Heart right ventricle (tissue), 16 donors: ENCODE measurements at regions not wholly inside any gene's neighbourhood (a gene's known extent, or its start where the extent isn't known, plus 50 kb on each side); places are given as distances from the start of the nearest gene placed in this dataset.
A peak's percentile ranks its signal among the peaks of the same experiment; 100 is the strongest.

Experiments used
- ATAC-seq, 8 donors: fragments of 200-7000 bp; cut with Tn5 transposase; one replicate each; pipeline ENCODE4 v1.9.1; 2020; ENCODE audit warnings: mild to moderate bottlenecking in 8 of 8, moderate library complexity in 8 of 8, moderate number of reproducible peaks in 1 of 8
- DNase-seq, 2 donors: peaks; one replicate each; pipeline ENCODE4 v3.0.0-alpha.2; 2020
- H3K27ac ChIP-seq, 10 donors: fragments of 200-600 bp; sonication (generic) in 2 of 10; one replicate each; pipeline versions ENCODE4 v1.5.0 to v1.8.0; 2020 to 2022; ENCODE audit warnings: mild to moderate bottlenecking in 3 of 10
- H3K27me3 ChIP-seq, 7 donors: fragments of 200-600 bp; one replicate each; pipeline ENCODE4 v1.8.0; 2021 to 2022; ENCODE audit warnings: mild to moderate bottlenecking in 2 of 7
- H3K36me3 ChIP-seq, 9 donors: fragments of 200-600 bp; sonication (generic) in 1 of 9; one replicate each; pipeline versions ENCODE4 v1.5.0 to v1.8.0; 2020 to 2022; ENCODE audit warnings: mild to moderate bottlenecking in 2 of 9
- H3K4me1 ChIP-seq, 9 donors: fragments of 200-600 bp; sonication (generic) in 1 of 9; one replicate each; pipeline versions ENCODE4 v1.5.0 to v1.8.0; 2020 to 2022; ENCODE audit warnings: mild to moderate bottlenecking in 4 of 9
- H3K4me3 ChIP-seq, 10 donors: fragments of 200-600 bp; sonication (generic) in 2 of 10; one replicate each; pipeline versions ENCODE4 v1.5.0 to v1.8.0; 2020 to 2022; ENCODE audit warnings: mild to moderate bottlenecking in 7 of 10, moderate library complexity in 2 of 10
- H3K9me3 ChIP-seq, 11 donors: fragments of 200-600 bp in 10 of 11; sonication (generic) in 2 of 11; one replicate each; pipeline versions ENCODE4 v1.5.0 to v1.8.0; 2013 to 2022; ENCODE audit warnings: mild to moderate bottlenecking in 2 of 11, control low read depth in 1 of 11, moderate library complexity in 1 of 11
- CTCF ChIP-seq, 9 donors: fragments of 200-600 bp; sonication (generic) in 2 of 9; IDR thresholded peaks; one replicate each; pipeline versions ENCODE4 v1.5.0 to v1.8.0; 2021 to 2022; ENCODE audit warnings: antibody characterized with exemption in 9 of 9, mild to moderate bottlenecking in 5 of 9, moderate library complexity in 1 of 9
- whole genome bisulfite sequencing, 2 donors: extraction: QIAGEN DNeasy Blood & Tissue Kit; methylation state at CpG; one replicate each; pipeline ENCODE4 v1.1.7; 2013; ENCODE audit warnings: inconsistent platforms in 1 of 2; 5-methylcytosine and 5-hydroxymethylcytosine counted together
- intact Hi-C, 10 donors: fragments of 100-400 bp; cut with DNase I; formaldehyde crosslinking; loops; one replicate each; pipeline versions ENCODE4 v1.11.1 to v1.14.2; 2022
- donor health status: Arrhythmogenic right ventricular cardiomyopathy.
- donor health status: ischemic (EF 13 %, LVEDD 7.1; RV severe dilation, severe dysfunction).
- donor health status: healthy with polysubstance abuse.
- donor health status: DM: no; HTN: yes; CAD: no.
- donor health status: DM: no; HTN: no; CAD: no.
- donor health status: ischemic (EF 25% LVEDD 6.9; RV normal size, moderate dysfunction).
- donor health status: ischemic (EF 25% LVEDD 5.7; RV mildly dilated, moderate dysfunction).
- donor health status: healthy.
- donor health status: DM: yes; HTN: yes; CAD: no.
- donor health status: Ischemic cardiomyopathy.
- donor health status: ischemic (EF 35%, LVEDD 5.7; RV mildly dilated, moderate dysfunction).
- donor health status: nonischemic (EF 11% LVEDD 7.7; RV severe dilation, severe dysfunction).
- donor health status: DM: yes; HTN: yes; CAD: no.
- donor health status: PGD.
- donor health status: ischemic (EF 29% LVEDD 5.4; RV normal size, mild dysfunction).
- donor health status: nonischemic (EF 23%, LVEDD 6.1; RV moderate dilation, normal function).

GRCh38 chr5:120080781-120081180 is 383.3 kb upstream of the PRR16 start:
- WGBS, 2 donors: 64 to 68% methylated on average over 3 of the region's 3 CpGs
- TF ChIP-seq CTCF (IDR thresholded peaks at IDR 0.05): no peak
- no peaks in the 10 kb centered on the region for H3K27me3 ChIP-seq
- H3K4me3 ChIP-seq: no peak overlapping the region
- no peaks in the 10 kb centered on the region for H3K9me3 ChIP-seq
- H3K27ac ChIP-seq: no peak overlapping the region
- no peak for DNase-seq
- H3K4me1 ChIP-seq: no peaks in the 10 kb centered on the region
- H3K36me3 ChIP-seq: no peaks in the 10 kb centered on the region
- no peak for ATAC-seq
- intact Hi-C loops: no loop called here

GRCh38 chr5:120082316-120083068 is 381.6 kb upstream of the PRR16 start:
- no peak overlapping the region for H3K4me3 ChIP-seq
- ATAC-seq: no peak
- H3K27ac ChIP-seq: no peak overlapping the region
- WGBS, 2 donors: 87 to 93% methylated on average over 3 of the region's 3 CpGs
- no peaks in the 10 kb centered on the region for H3K27me3 ChIP-seq
- H3K36me3 ChIP-seq: no peaks in the 10 kb centered on the region
- H3K4me1 ChIP-seq: no peaks in the 10 kb centered on the region
- no peak for DNase-seq
- H3K9me3 ChIP-seq: no peaks in the 10 kb centered on the region
- intact Hi-C loops: no loop called here
- peak in 2 of 9 donors; percentile 10 to 13 for TF ChIP-seq CTCF (IDR thresholded peaks at IDR 0.05)

- ATAC-seq (no peak), DNase-seq (no peak)
- H3K36me3 ChIP-seq: no peaks in the 10 kb centered on the region
- TF ChIP-seq CTCF (IDR thresholded peaks at IDR 0.05): no peak
- H3K9me3 ChIP-seq: no peaks in the 10 kb centered on the region
- H3K27me3 ChIP-seq: no peaks in the 10 kb centered on the region
- no peak overlapping the region for H3K27ac ChIP-seq
- H3K4me1 ChIP-seq: peaks cover 0 to 10% (median 6%) of the 10 kb centered on the region in 9 donors
- intact Hi-C loops: no loop called here
- no peak overlapping the region for H3K4me3 ChIP-seq
Measured at GRCh38 chr5:120083851-120084542, 380.1 kb upstream of the PRR16 start.

GRCh38 chr5:120084543-120084870 is 379.6 kb upstream of the PRR16 start:
- ATAC-seq: no peak
- Histone ChIP-seq H3K9me3 (no peaks in the 10 kb centered on the region), H3K27ac (no peak overlapping the region), H3K4me3 (no peak overlapping the region), H3K36me3 (no peaks in the 10 kb centered on the region), H3K27me3 (no peaks in the 10 kb centered on the region), H3K4me1 (peaks cover 0 to 14% (median 6%) of the 10 kb centered on the region in 9 donors)
- TF ChIP-seq CTCF (IDR thresholded peaks at IDR 0.05): no peak
- intact Hi-C loops: no loop called here
- no peak for DNase-seq
- WGBS, 2 donors: 47 to 58% methylated on average over 2 of the region's 2 CpGs
